Common myeloid progenitor, CD34-positive (primary cell): ENCODE measurements at regions not wholly inside any gene's neighbourhood (a gene's known extent, or its start where the extent isn't known, plus 50 kb on each side); places are given as distances from the start of the nearest gene placed in this dataset.

Experiments
- CTCF ChIA-PET: fragments of 350-600 bp; sonication (Branson Sonifier 250); formaldehyde crosslinking; loops from one replicate; lab custom pipeline; 2021; ENCODE audit warnings: antibody characterized with exemption; lab: Charles Lee
- POLR2A ChIA-PET: fragments of 350-600 bp; sonication (Branson Sonifier 250); formaldehyde crosslinking; loops from one replicate; lab custom pipeline; 2021; ENCODE audit warnings: antibody characterized with exemption; lab: Charles Lee
- DNase-seq, 3 donors: peaks; one replicate each; pipeline versions ENCODE4 v3.0.0 to v3.0.0-alpha.2; 2013
- H3K27ac ChIP-seq, 2 experiments: 1 replicate in 1 of 2; 2 replicates in 1 of 2; pipeline ENCODE4 v1.7.0; 2013; ENCODE audit warnings: inconsistent platforms in 2 of 2, low read length in 2 of 2, mild to moderate bottlenecking in 2 of 2, low read depth in 1 of 2, moderate library complexity in 1 of 2; ENCODE audit not compliant: severe bottlenecking in 2 of 2, insufficient read depth in 1 of 2, poor library complexity in 1 of 2
- H3K27me3 ChIP-seq, 5 experiments: replicated peaks in 2 of 5; 1 replicate in 3 of 5; 2 replicates in 2 of 5; pipeline versions ENCODE4 v1.6.1 to v1.7.0; 2013; ENCODE audit warnings: low read length in 4 of 5, mild to moderate bottlenecking in 2 of 5, moderate library complexity in 2 of 5, inconsistent platforms in 1 of 5; ENCODE audit not compliant: insufficient read depth in 5 of 5, control insufficient read depth in 4 of 5
- H3K36me3 ChIP-seq, 4 experiments: 1 replicate in 2 of 4; 2 replicates in 2 of 4; pipeline versions ENCODE4 v1.6.1 to v1.7.0; 2013; ENCODE audit warnings: low read length in 3 of 4, control low read depth in 1 of 4, mild to moderate bottlenecking in 1 of 4; ENCODE audit not compliant: control insufficient read depth in 4 of 4, insufficient read depth in 4 of 4
- H3K4me1 ChIP-seq, 4 experiments: 1 replicate in 3 of 4; 2 replicates in 1 of 4; pipeline versions ENCODE4 v1.6.1 to v1.7.1; 2013; ENCODE audit warnings: low read length in 3 of 4, mild to moderate bottlenecking in 3 of 4, control low read depth in 1 of 4, inconsistent platforms in 1 of 4, moderate library complexity in 1 of 4; ENCODE audit not compliant: control insufficient read depth in 4 of 4, insufficient read depth in 4 of 4; ENCODE audit errors: control extremely low read depth in 1 of 4
- H3K4me3 ChIP-seq, 7 experiments: 1 replicate in 4 of 7; 2 replicates in 3 of 7; pipeline versions ENCODE4 v1.5.1 to v1.7.0; 2013; ENCODE audit warnings: mild to moderate bottlenecking in 7 of 7, low read length in 6 of 7, moderate library complexity in 6 of 7, inconsistent platforms in 2 of 7, low read depth in 2 of 7, control low read depth in 1 of 7; ENCODE audit not compliant: insufficient read depth in 4 of 7, control insufficient read depth in 1 of 7; ENCODE audit errors: extremely low read depth in 1 of 7
- H3K9me3 ChIP-seq, 5 experiments: 1 replicate in 4 of 5; 2 replicates in 1 of 5; pipeline versions ENCODE4 v1.6.1 to v1.7.1; 2013; ENCODE audit warnings: low read length in 4 of 5, mild to moderate bottlenecking in 2 of 5, inconsistent platforms in 1 of 5, low read depth in 1 of 5, moderate library complexity in 1 of 5; ENCODE audit not compliant: control insufficient read depth in 4 of 5, insufficient read depth in 2 of 5; ENCODE audit errors: control extremely low read depth in 1 of 5
- WGBS: methylation state at CpG from one replicate; pipeline ENCODE4 v1.1.5; 2013; ENCODE audit not compliant: insufficient coverage; 5-methylcytosine and 5-hydroxymethylcytosine counted together

GRCh38 chr13:39855236-39855635, 199.8 kb downstream of the COG6 start:
- POLR2A ChIA-PET = interaction anchor here (0.7 kb wide), 1 partner anchor 38 kb away, joined by 3 read pairs; no protein-coding TSS in a partner anchor
- no peak overlapping the region for H3K27ac ChIP-seq
- H3K4me1 ChIP-seq = peaks cover 0 to 14% (median 12%) of the 10 kb centered on the region in 4 experiments
- peak; percentile 16 to 56 (median 48) for DNase-seq
- CTCF ChIA-PET = no interaction called here
- WGBS = 42% methylated on average over 4 of the region's 4 CpGs
- H3K9me3 ChIP-seq = peaks cover 0 to 10% (median 0%) of the 10 kb centered on the region in 5 experiments
- H3K4me3 ChIP-seq = peak overlapping the region in 3 of 7 experiments; percentile 13 to 32 (median 14)
- no peaks in the 10 kb centered on the region for H3K27me3 ChIP-seq
- H3K36me3 ChIP-seq = no peaks in the 10 kb centered on the region

GRCh38 chr13:39856714-39857113, 201.3 kb downstream of the COG6 start:
- 100% methylated on average over 7 of the region's 8 CpGs for WGBS
- CTCF ChIA-PET = no interaction called here
- Histone ChIP-seq H3K9me3 (peaks cover 0 to 10% (median 2%) of the 10 kb centered on the region in 5 experiments), H3K27me3 (no peaks in the 10 kb centered on the region), H3K27ac (no peak overlapping the region), H3K4me3 (no peak overlapping the region), H3K4me1 (peaks cover 0 to 14% (median 12%) of the 10 kb centered on the region in 4 experiments), H3K36me3 (no peaks in the 10 kb centered on the region)
- POLR2A ChIA-PET = no interaction called here
- DNase-seq = no peak

- ChIA-PET POLR2A (no interaction called here), CTCF (no interaction called here)
- Histone ChIP-seq H3K27ac (no peak overlapping the region), H3K4me3 (no peak overlapping the region), H3K27me3 (no peaks in the 10 kb centered on the region), H3K4me1 (peaks cover 0 to 14% (median 12%) of the 10 kb centered on the region in 4 experiments), H3K36me3 (no peaks in the 10 kb centered on the region), H3K9me3 (peaks cover 0 to 6% (median 0%) of the 10 kb centered on the region in 5 experiments)
- no peak for DNase-seq
- 100% methylated on average over 1 of the region's 2 CpGs for WGBS
Observed at GRCh38 chr13:39858794-39859193, 203.3 kb downstream of the COG6 start.

GRCh38 chr13:39859898-39860297, 204.4 kb downstream of the COG6 start:
- H3K4me1 ChIP-seq = peaks cover 0 to 11% (median 9%) of the 10 kb centered on the region in 4 experiments
- WGBS = 100% methylated on average over 2 of the region's 3 CpGs

GRCh38 chr13:39862900-39863299, 207.4 kb downstream of the COG6 start:
- peaks cover 0 to 2% (median 0%) of the 10 kb centered on the region in 5 experiments for H3K9me3 ChIP-seq
- no peak overlapping the region for H3K27ac ChIP-seq
- POLR2A ChIA-PET = no interaction called here
- WGBS = 100% methylated on average over 1 of the region's 2 CpGs
- DNase-seq = no peak
- no peaks in the 10 kb centered on the region for H3K36me3 ChIP-seq
- H3K4me3 ChIP-seq = no peak overlapping the region
- no peaks in the 10 kb centered on the region for H3K4me1 ChIP-seq
- CTCF ChIA-PET = no interaction called here
- no peaks in the 10 kb centered on the region for H3K27me3 ChIP-seq

More at GRCh38 chr13:39859898-39860297, 204.4 kb downstream of the COG6 start:
- no peak overlapping the region for H3K27ac ChIP-seq
- ChIA-PET POLR2A (no interaction called here), CTCF (no interaction called here)
- no peaks in the 10 kb centered on the region for H3K36me3 ChIP-seq
- H3K27me3 ChIP-seq = no peaks in the 10 kb centered on the region
- H3K4me3 ChIP-seq = no peak overlapping the region
- no peak for DNase-seq
- H3K9me3 ChIP-seq = peaks cover 0 to 2% (median 0%) of the 10 kb centered on the region in 5 experiments

- POLR2A ChIA-PET = no interaction called here
- no peak overlapping the region for H3K27ac ChIP-seq
- no peak for DNase-seq
Observed at GRCh38 chr13:39864221-39864620, 208.8 kb downstream of the COG6 start.

GRCh38 chr13:39866722-39867121, 211.3 kb downstream of the COG6 start:
- no peak overlapping the region for H3K4me3 ChIP-seq

More at GRCh38 chr13:39864221-39864620, 208.8 kb downstream of the COG6 start:
- H3K4me3 ChIP-seq = no peak overlapping the region
- H3K4me1 ChIP-seq = no peaks in the 10 kb centered on the region
- H3K27me3 ChIP-seq = no peaks in the 10 kb centered on the region
- 100% methylated on average over 3 of the region's 5 CpGs for WGBS
- H3K9me3 ChIP-seq = peaks cover 0 to 2% (median 1%) of the 10 kb centered on the region in 5 experiments
- CTCF ChIA-PET = interaction anchor here (1.2 kb wide), 1 partner anchor 79 kb away, joined by 3 read pairs; no protein-coding TSS in a partner anchor
- no peaks in the 10 kb centered on the region for H3K36me3 ChIP-seq

More at GRCh38 chr13:39866722-39867121, 211.3 kb downstream of the COG6 start:
- Histone ChIP-seq H3K9me3 (peaks cover 0 to 2% (median 0%) of the 10 kb centered on the region in 5 experiments), H3K27me3 (no peaks in the 10 kb centered on the region), H3K4me1 (no peaks in the 10 kb centered on the region), H3K27ac (no peak overlapping the region), H3K36me3 (no peaks in the 10 kb centered on the region)
- WGBS = 100% methylated on average over 1 of the region's 1 CpG
- CTCF ChIA-PET = no interaction called here
- DNase-seq = no peak
- POLR2A ChIA-PET = no interaction called here
